Panc1 (cell line): ENCODE measurements at regions not wholly inside any gene's neighbourhood (a gene's known extent, or its start where the extent isn't known, plus 50 kb on each side); places are given as distances from the start of the nearest gene placed in this dataset.

Source experiments
- ATAC-seq: fragments of 200-7000 bp; cut with Tn5 transposase; 2 replicates; pipeline ENCODE4 v1.9.1; 2020; ENCODE audit warnings: mild to moderate bottlenecking, moderate library complexity
- BruUV-seq: library from RNA; stranded (reverse); fragments of 400-500 nt; replicated peaks from 2 replicates; lab custom pipeline; 2021; lab: Mats Ljungman, UMichigan
- CTCF ChIA-PET: fragments of 300-600 bp; sonication (Branson Sonifier 250); formaldehyde crosslinking; loops from one replicate; lab custom pipeline; 2022; ENCODE audit warnings: antibody characterized with exemption; lab: Charles Lee
- POLR2A ChIA-PET: fragments of 300-600 bp; sonication (Branson Sonifier 250); formaldehyde crosslinking; loops from one replicate; lab custom pipeline; 2022; ENCODE audit warnings: antibody characterized with exemption; lab: Charles Lee
- DNase-seq: peaks from one replicate; pipeline ENCODE4 v3.0.0-alpha.2; 2010; ENCODE audit warnings: low read depth, low spot score
- H3K27ac ChIP-seq: 2 replicates; pipeline ENCODE4 v1.5.1; 2011; ENCODE audit warnings: mild to moderate bottlenecking, low read length, inconsistent platforms
- H3K27me3 ChIP-seq: fragments of 200-500 bp; sonication (Bioruptor generic); 2 replicates; pipeline ENCODE4 v1.6.0; 2014; ENCODE audit warnings: low read length, inconsistent platforms; ENCODE audit not compliant: control insufficient read depth, insufficient read depth
- H3K36me3 ChIP-seq: fragments of 200-500 bp; sonication (Bioruptor generic); 2 replicates; pipeline ENCODE4 v1.5.1; 2014; ENCODE audit warnings: inconsistent platforms, mild to moderate bottlenecking, low read length, moderate library complexity; ENCODE audit not compliant: control insufficient read depth, insufficient read depth
- H3K4me1 ChIP-seq: 2 replicates; pipeline ENCODE4 v1.5.1; 2011; ENCODE audit warnings: inconsistent platforms, mild to moderate bottlenecking, low read length, moderate library complexity; ENCODE audit not compliant: control insufficient read depth, insufficient read depth
- H3K4me3 ChIP-seq, 2 experiments: 2 replicates each; pipeline ENCODE4 v1.5.1; 2011 to 2012; ENCODE audit warnings: low read depth in 2 of 2, low read length in 2 of 2, mild to moderate bottlenecking in 2 of 2, inconsistent platforms in 1 of 2, moderate library complexity in 1 of 2
- H3K9me3 ChIP-seq: fragments of 200-500 bp; sonication (Bioruptor generic); 2 replicates; pipeline ENCODE4 v1.5.1; 2014; ENCODE audit warnings: low read depth, mild to moderate bottlenecking, inconsistent platforms, low read length, moderate library complexity; ENCODE audit not compliant: control insufficient read depth, insufficient read depth
- CTCF ChIP-seq: fragments of 450-650 bp; IDR thresholded peaks from 2 replicates; pipeline ENCODE4 v1.5.1; 2017; ENCODE audit warnings: mild to moderate bottlenecking
- POLR2AphosphoS5 ChIP-seq: IDR thresholded peaks from 2 replicates; pipeline ENCODE4 v1.6.1; 2012; ENCODE audit warnings: mild to moderate bottlenecking, low read depth, low read length, moderate library complexity
- REST ChIP-seq, 2 experiments: IDR thresholded peaks; 2 replicates each; pipeline ENCODE4 v1.6.1; 2011 to 2012; ENCODE audit warnings: low read depth in 2 of 2, control low read depth in 1 of 2, low read length in 1 of 2, mild to moderate bottlenecking in 1 of 2, moderate library complexity in 1 of 2; ENCODE audit not compliant: insufficient read depth in 1 of 2
- SIN3A ChIP-seq: IDR thresholded peaks from 2 replicates; pipeline ENCODE4 v1.6.1; 2012; ENCODE audit warnings: low read depth, mild to moderate bottlenecking, low read length, moderate library complexity, borderline replicate concordance; ENCODE audit not compliant: insufficient read depth
- TCF7L2 ChIP-seq: IDR thresholded peaks from 2 replicates; pipeline ENCODE4 v1.6.1; 2011; ENCODE audit warnings: mild to moderate bottlenecking, low read depth, low read length, inconsistent platforms
- in situ Hi-C: cut with HindIII; loops from 2 replicates; pipeline ENCODE4 v1.10.0; 2016; ENCODE audit warnings: low sequenced_read_pairs, low pct_unique_long_range_greater_than_20kb
- intact Hi-C: fragments of 100-400 bp; cut with micrococcal nuclease; formaldehyde crosslinking; loops from one replicate; pipeline ENCODE4 v1.10.0; 2022; ENCODE audit not compliant: unreplicated experiment

GRCh38 chr5:1987471-1987870, 104.7 kb upstream of the IRX4 start:
- TF ChIP-seq TCF7L2 (no peak), POLR2AphosphoS5 (no peak)
- Histone ChIP-seq H3K36me3 (no peaks in the 10 kb centered on the region; the same call in 1 of the 2 replicates), H3K4me1 (no peaks in the 10 kb centered on the region), H3K27me3 (peaks cover 34% of the 10 kb centered on the region), H3K27ac (no peak overlapping the region), H3K9me3 (peaks cover 6% of the 10 kb centered on the region; the same call in 1 of the 2 replicates), H3K4me3 (no peak overlapping the region)
- intact Hi-C loops (no loop called here), in situ Hi-C loops (no loop called here)
- POLR2A ChIA-PET, result no interaction called here
- CTCF ChIA-PET, result no interaction called here
- no TSS peak for BruUV-seq
- ATAC-seq (no peak), DNase-seq (no peak)

- BruUV-seq, result no TSS peak
- no peak for DNase-seq
- H3K27me3 ChIP-seq, result peaks cover 34% of the 10 kb centered on the region
- no peak for ATAC-seq
- no peaks in the 10 kb centered on the region; the same call in 1 of the 2 replicates for H3K36me3 ChIP-seq
- ChIA-PET POLR2A (no interaction called here), CTCF (no interaction called here)
- H3K4me3 ChIP-seq, result no peak overlapping the region
- peaks cover 6% of the 10 kb centered on the region; the same call in 1 of the 2 replicates for H3K9me3 ChIP-seq
- no peaks in the 10 kb centered on the region for H3K4me1 ChIP-seq
- in situ Hi-C loops (no loop called here), intact Hi-C loops (no loop called here)
- TF ChIP-seq TCF7L2, result no peak
- no peak for TF ChIP-seq SIN3A
- no peak for TF ChIP-seq POLR2AphosphoS5
- TF ChIP-seq REST (IDR thresholded peaks at IDR 0.05; ENCODE audit: insufficient read depth in 1 of 2, low read depth in 2 of 2, low read length in 1 of 2), result no peak
- no peak for TF ChIP-seq CTCF
- no peak overlapping the region for H3K27ac ChIP-seq
These were observed 103.1 kb upstream of the IRX4 start for GRCh38 chr5:1985781-1986180.

- no peak for TF ChIP-seq SIN3A
- no peak for TF ChIP-seq TCF7L2
- TF ChIP-seq POLR2AphosphoS5, result no peak
- TF ChIP-seq CTCF, result no peak
- TF ChIP-seq REST (IDR thresholded peaks at IDR 0.05; ENCODE audit: insufficient read depth in 1 of 2, low read depth in 2 of 2, low read length in 1 of 2), result no peak
- in situ Hi-C loops, result no loop called here
- peaks cover 24% of the 10 kb centered on the region for H3K27me3 ChIP-seq
- H3K4me1 ChIP-seq, result no peaks in the 10 kb centered on the region
- intact Hi-C loops, result no loop called here
- no peaks in the 10 kb centered on the region for H3K9me3 ChIP-seq
- no peak overlapping the region for H3K27ac ChIP-seq
- ChIA-PET POLR2A (no interaction called here), CTCF (no interaction called here)
- no peak for ATAC-seq
- no TSS peak for BruUV-seq
- no peak overlapping the region for H3K4me3 ChIP-seq
- no peaks in the 10 kb centered on the region; the same call in 1 of the 2 replicates for H3K36me3 ChIP-seq
- DNase-seq, result no peak
These were observed 101.4 kb upstream of the IRX4 start for GRCh38 chr5:1983919-1984695.
